Activated gamma-delta T cell (primary cell): ENCODE measurements at regions not wholly inside any gene's neighbourhood (a gene's known extent, or its start where the extent isn't known, plus 50 kb on each side); places are given as distances from the start of the nearest gene placed in this dataset.
"Not testable (repeated sequence)": the region's sequence is repeated elsewhere in the genome, so short reads cannot be mapped to it uniquely, and the experiment has no call there.

Experiments used
- DNase-seq: peaks from one replicate; lab custom pipeline; 2025; lab: John Stamatoyannopoulos, UW

- DNase-seq: not testable (repeated sequence)
Measured at GRCh38 chr9:85880507-85880906, 60.4 kb upstream of the NAA35 start.

- no peak for DNase-seq
Measured at GRCh38 chr9:85884256-85884655, 56.7 kb upstream of the NAA35 start.

- no peak for DNase-seq
Measured at GRCh38 chr9:85890962-85891361, 50.0 kb upstream of the NAA35 start.
